ENCODE measurements at regions not wholly inside any gene's neighbourhood (a gene's known extent, or its start where the extent isn't known, plus 50 kb on each side); places are given as distances from the start of the nearest gene placed in this dataset.

- no peak for TF ChIP-seq CTCF (IDR thresholded peaks at IDR 0.05; ENCODE audit: extremely low read depth, low read depth, low read length)
Measured at GRCh38 chr18:46266473-46266872, 162.3 kb downstream of the HAUS1 start.

GRCh38 chr18:46268671-46269070 lies 164.5 kb downstream of the HAUS1 start:
- no peaks in the 10 kb centered on the region for H3K4me1 ChIP-seq (ENCODE audit: insufficient read depth, low read length)
- peaks cover 11% of the 10 kb centered on the region for H3K36me3 ChIP-seq (ENCODE audit: insufficient read depth, low read length)
- H3K9me3 ChIP-seq (ENCODE audit: low read depth, low read length), result no peaks in the 10 kb centered on the region
- no peak overlapping the region for H3K4me3 ChIP-seq (ENCODE audit: insufficient read depth, low read length)
- H4K20me1 ChIP-seq (ENCODE audit: insufficient read depth, low read length), result no peaks in the 10 kb centered on the region
- H2AFZ ChIP-seq (ENCODE audit: low read length), result no peak overlapping the region
- H3K27me3 ChIP-seq (ENCODE audit: insufficient read depth, low read length), result no peaks in the 10 kb centered on the region
- no peak overlapping the region for H3K27ac ChIP-seq (ENCODE audit: low read depth, low read length)
- no peaks in the 10 kb centered on the region for H3K79me2 ChIP-seq (ENCODE audit: insufficient read depth, low read length)
- H3K4me2 ChIP-seq (ENCODE audit: insufficient read depth, low read length), result no peak overlapping the region
- no peak for TF ChIP-seq CTCF (IDR thresholded peaks at IDR 0.05; ENCODE audit: extremely low read depth, low read depth, low read length)
- DNase-seq (ENCODE audit: insufficient read length, low spot score, missing footprints), result no peak

More at GRCh38 chr18:46266473-46266872, 162.3 kb downstream of the HAUS1 start:
- peaks cover 12% of the 10 kb centered on the region for H3K79me2 ChIP-seq (ENCODE audit: insufficient read depth, low read length)
- H2AFZ ChIP-seq (ENCODE audit: low read length), result no peak overlapping the region
- no peak overlapping the region for H3K4me2 ChIP-seq (ENCODE audit: insufficient read depth, low read length)
- peaks cover 6% of the 10 kb centered on the region for H3K4me1 ChIP-seq (ENCODE audit: insufficient read depth, low read length)
- H4K20me1 ChIP-seq (ENCODE audit: insufficient read depth, low read length), result no peaks in the 10 kb centered on the region
- no peak overlapping the region for H3K4me3 ChIP-seq (ENCODE audit: insufficient read depth, low read length)
- H3K27me3 ChIP-seq (ENCODE audit: insufficient read depth, low read length), result no peaks in the 10 kb centered on the region
- no peaks in the 10 kb centered on the region for H3K9me3 ChIP-seq (ENCODE audit: low read depth, low read length)
- peaks cover 20% of the 10 kb centered on the region for H3K36me3 ChIP-seq (ENCODE audit: insufficient read depth, low read length)
- DNase-seq (ENCODE audit: insufficient read length, low spot score, missing footprints), result no peak
- no peak overlapping the region for H3K27ac ChIP-seq (ENCODE audit: low read depth, low read length)

- Histone ChIP-seq H3K36me3 (ENCODE audit: insufficient read depth, low read length) (peaks cover 5% of the 10 kb centered on the region), H3K4me1 (ENCODE audit: insufficient read depth, low read length) (no peaks in the 10 kb centered on the region), H3K9me3 (ENCODE audit: low read depth, low read length) (no peaks in the 10 kb centered on the region), H3K27ac (ENCODE audit: low read depth, low read length) (no peak overlapping the region), H3K27me3 (ENCODE audit: insufficient read depth, low read length) (no peaks in the 10 kb centered on the region), H3K79me2 (ENCODE audit: insufficient read depth, low read length) (no peaks in the 10 kb centered on the region), H3K4me3 (ENCODE audit: insufficient read depth, low read length) (no peak overlapping the region), H2AFZ (ENCODE audit: low read length) (no peak overlapping the region), H3K4me2 (ENCODE audit: insufficient read depth, low read length) (no peak overlapping the region), H4K20me1 (ENCODE audit: insufficient read depth, low read length) (no peaks in the 10 kb centered on the region)
- DNase-seq (ENCODE audit: insufficient read length, low spot score, missing footprints), result no peak
- no peak for TF ChIP-seq CTCF (IDR thresholded peaks at IDR 0.05; ENCODE audit: extremely low read depth, low read depth, low read length)
Measured at GRCh38 chr18:46269275-46269674, 165.1 kb downstream of the HAUS1 start.

GRCh38 chr18:46271488-46271887 lies 167.3 kb downstream of the HAUS1 start:
- no peak overlapping the region for H2AFZ ChIP-seq (ENCODE audit: low read length)
- H3K4me1 ChIP-seq (ENCODE audit: insufficient read depth, low read length), result no peaks in the 10 kb centered on the region
- no peak overlapping the region for H3K4me2 ChIP-seq (ENCODE audit: insufficient read depth, low read length)
- H3K27ac ChIP-seq (ENCODE audit: low read depth, low read length), result no peak overlapping the region
- H3K36me3 ChIP-seq (ENCODE audit: insufficient read depth, low read length), result no peaks in the 10 kb centered on the region
- no peak for TF ChIP-seq CTCF (IDR thresholded peaks at IDR 0.05; ENCODE audit: extremely low read depth, low read depth, low read length)
- DNase-seq (ENCODE audit: insufficient read length, low spot score, missing footprints), result no peak
- no peaks in the 10 kb centered on the region for H3K79me2 ChIP-seq (ENCODE audit: insufficient read depth, low read length)
- H3K9me3 ChIP-seq (ENCODE audit: low read depth, low read length), result no peaks in the 10 kb centered on the region
- H3K27me3 ChIP-seq (ENCODE audit: insufficient read depth, low read length), result no peaks in the 10 kb centered on the region
- no peaks in the 10 kb centered on the region for H4K20me1 ChIP-seq (ENCODE audit: insufficient read depth, low read length)
- H3K4me3 ChIP-seq (ENCODE audit: insufficient read depth, low read length), result no peak overlapping the region

Data from osteoblast (primary cell).